ENCODE measurements at regions not wholly inside any gene's neighbourhood (a gene's known extent, or its start where the extent isn't known, plus 50 kb on each side); places are given as distances from the start of the nearest gene placed in this dataset.

GRCh38 chr10:65811931-65812525 is 1113.8 kb upstream of the LRRTM3 start:
- TF ChIP-seq CTCF (IDR thresholded peaks at IDR 0.05; ENCODE audit: insufficient read depth, low read length, severe bottlenecking) = no peak
- H3K36me3 ChIP-seq (ENCODE audit: control insufficient read depth, insufficient read depth, low read length) = no peaks in the 10 kb centered on the region
- no peak overlapping the region for H3K4me3 ChIP-seq (ENCODE audit: low read depth, low read length)
- no peaks in the 10 kb centered on the region for H3K27me3 ChIP-seq (ENCODE audit: control insufficient read depth, insufficient read depth, low read length)
- DNase-seq (ENCODE audit: low read depth) (no peak), FAIRE-seq (no peak)

- no peak for TF ChIP-seq CTCF (IDR thresholded peaks at IDR 0.05; ENCODE audit: insufficient read depth, low read length, severe bottlenecking)
- H3K27me3 ChIP-seq (ENCODE audit: control insufficient read depth, insufficient read depth, low read length) = no peaks in the 10 kb centered on the region
- H3K36me3 ChIP-seq (ENCODE audit: control insufficient read depth, insufficient read depth, low read length) = no peaks in the 10 kb centered on the region
- H3K4me3 ChIP-seq (ENCODE audit: low read depth, low read length) = no peak overlapping the region
- FAIRE-seq (no peak), DNase-seq (ENCODE audit: low read depth) (no peak)
Measured at GRCh38 chr10:65816536-65816935, 1109.3 kb upstream of the LRRTM3 start.

GRCh38 chr10:65818990-65819389 is 1106.8 kb upstream of the LRRTM3 start:
- DNase-seq (ENCODE audit: low read depth) (no peak), FAIRE-seq (no peak)

GRCh38 chr10:65827359-65827758 is 1098.5 kb upstream of the LRRTM3 start:
- Histone ChIP-seq H3K36me3 (ENCODE audit: control insufficient read depth, insufficient read depth, low read length) (no peaks in the 10 kb centered on the region), H3K4me3 (ENCODE audit: low read depth, low read length) (no peak overlapping the region), H3K27me3 (ENCODE audit: control insufficient read depth, insufficient read depth, low read length) (no peaks in the 10 kb centered on the region)
- no peak for FAIRE-seq
- no peak for DNase-seq (ENCODE audit: low read depth)
- no peak for TF ChIP-seq CTCF (IDR thresholded peaks at IDR 0.05; ENCODE audit: insufficient read depth, low read length, severe bottlenecking)

More at GRCh38 chr10:65818990-65819389, 1106.8 kb upstream of the LRRTM3 start:
- H3K36me3 ChIP-seq (ENCODE audit: control insufficient read depth, insufficient read depth, low read length) = no peaks in the 10 kb centered on the region
- no peaks in the 10 kb centered on the region for H3K27me3 ChIP-seq (ENCODE audit: control insufficient read depth, insufficient read depth, low read length)
- TF ChIP-seq CTCF (IDR thresholded peaks at IDR 0.05; ENCODE audit: insufficient read depth, low read length, severe bottlenecking) = no peak
- no peak overlapping the region for H3K4me3 ChIP-seq (ENCODE audit: low read depth, low read length)

- no peak overlapping the region for H3K4me3 ChIP-seq (ENCODE audit: low read depth, low read length)
- DNase-seq (ENCODE audit: low read depth) (no peak), FAIRE-seq (peak; percentile 47)
- no peaks in the 10 kb centered on the region for H3K27me3 ChIP-seq (ENCODE audit: control insufficient read depth, insufficient read depth, low read length)
- TF ChIP-seq CTCF (IDR thresholded peaks at IDR 0.05; ENCODE audit: insufficient read depth, low read length, severe bottlenecking) = no peak
- no peaks in the 10 kb centered on the region for H3K36me3 ChIP-seq (ENCODE audit: control insufficient read depth, insufficient read depth, low read length)
Measured at GRCh38 chr10:65838811-65839210, 1087.0 kb upstream of the LRRTM3 start.

- no peak for FAIRE-seq
Measured at GRCh38 chr10:65843203-65843602, 1082.6 kb upstream of the LRRTM3 start.

More at GRCh38 chr10:65843203-65843602, 1082.6 kb upstream of the LRRTM3 start:
- Histone ChIP-seq H3K36me3 (ENCODE audit: control insufficient read depth, insufficient read depth, low read length) (no peaks in the 10 kb centered on the region), H3K27me3 (ENCODE audit: control insufficient read depth, insufficient read depth, low read length) (no peaks in the 10 kb centered on the region), H3K4me3 (ENCODE audit: low read depth, low read length) (no peak overlapping the region)
- DNase-seq (ENCODE audit: low read depth) = no peak
- TF ChIP-seq CTCF (IDR thresholded peaks at IDR 0.05; ENCODE audit: insufficient read depth, low read length, severe bottlenecking) = no peak

All from bronchial epithelial cell (primary cell).